ENCODE measurements at regions not wholly inside any gene's neighbourhood (a gene's known extent, or its start where the extent isn't known, plus 50 kb on each side); places are given as distances from the start of the nearest gene placed in this dataset.

- no peak for DNase-seq
These were observed 310.1 kb upstream of the MSX2 start for GRCh38 chr5:174414315-174414710.

- DNase-seq: no peak
These were observed 305.4 kb upstream of the MSX2 start for GRCh38 chr5:174418809-174419539.

- peak; percentile 67 to 71 for DNase-seq
These were observed 304.7 kb upstream of the MSX2 start for GRCh38 chr5:174419540-174420132.

- DNase-seq: no peak
These were observed 303.6 kb upstream of the MSX2 start for GRCh38 chr5:174420651-174421407.

- no peak for DNase-seq
These were observed 303.0 kb upstream of the MSX2 start for GRCh38 chr5:174421408-174421805.

GRCh38 chr5:174423558-174423957 is 300.8 kb upstream of the MSX2 start:
- no peak for DNase-seq

GRCh38 chr5:174424219-174425053 is 299.9 kb upstream of the MSX2 start:
- DNase-seq: no peak

- no peak for DNase-seq
These were observed 299.0 kb upstream of the MSX2 start for GRCh38 chr5:174425271-174425963.

- no peak for DNase-seq
These were observed 298.5 kb upstream of the MSX2 start for GRCh38 chr5:174425964-174426290.

GRCh38 chr5:174426388-174426787 is 298.0 kb upstream of the MSX2 start:
- no peak for DNase-seq

- no peak for DNase-seq
These were observed 297.5 kb upstream of the MSX2 start for GRCh38 chr5:174426851-174427250.

GRCh38 chr5:174427304-174427703 is 297.1 kb upstream of the MSX2 start:
- no peak for DNase-seq

GRCh38 chr5:174428895-174429294 is 295.5 kb upstream of the MSX2 start:
- DNase-seq: no peak

GRCh38 chr5:174430940-174431339 is 293.4 kb upstream of the MSX2 start:
- DNase-seq: no peak

- DNase-seq: no peak
These were observed 292.9 kb upstream of the MSX2 start for GRCh38 chr5:174431504-174431903.

- DNase-seq: no peak
These were observed 291.3 kb upstream of the MSX2 start for GRCh38 chr5:174433098-174433497.

- DNase-seq: no peak
These were observed 287.6 kb upstream of the MSX2 start for GRCh38 chr5:174436750-174437149.

GRCh38 chr5:174444479-174445188 is 279.7 kb upstream of the MSX2 start:
- no peak for DNase-seq

- no peak for DNase-seq
These were observed 277.9 kb upstream of the MSX2 start for GRCh38 chr5:174446446-174446845.

GRCh38 chr5:174446988-174447387 is 277.4 kb upstream of the MSX2 start:
- DNase-seq: no peak

- no peak for DNase-seq
These were observed 276.3 kb upstream of the MSX2 start for GRCh38 chr5:174448041-174448440.

GRCh38 chr5:174448662-174449061 is 275.7 kb upstream of the MSX2 start:
- DNase-seq: no peak

Data from Kasumi-1 (cell line).